Mesothelial cell of epicardium (in vitro differentiated cells): ENCODE measurements at regions not wholly inside any gene's neighbourhood (a gene's known extent, or its start where the extent isn't known, plus 50 kb on each side); places are given as distances from the start of the nearest gene placed in this dataset.

Source experiments
- DNase-seq, 2 experiments: peaks; one replicate each; pipeline ENCODE4 v3.0.0; 2021; ENCODE audit warnings: low spot score in 2 of 2; ENCODE audit not compliant: unreplicated experiment in 2 of 2
- H3K27ac Mint-ChIP-seq: 2 replicates; pipeline ENCODE4 v1.8.0; 2021; ENCODE audit warnings: mixed read lengths
- H3K27me3 Mint-ChIP-seq: 2 replicates; pipeline ENCODE4 v1.8.0; 2021; ENCODE audit warnings: low read depth, mixed read lengths
- H3K36me3 Mint-ChIP-seq: 2 replicates; pipeline ENCODE4 v1.8.0; 2021; ENCODE audit warnings: mixed read lengths
- H3K4me1 Mint-ChIP-seq: 2 replicates; pipeline ENCODE4 v1.8.0; 2021; ENCODE audit warnings: mixed read lengths
- H3K4me3 Mint-ChIP-seq: 2 replicates; pipeline ENCODE4 v1.8.0; 2021; ENCODE audit warnings: mild to moderate bottlenecking, moderate library complexity, mixed read lengths
- H3K9me3 Mint-ChIP-seq: 2 replicates; pipeline ENCODE4 v1.8.0; 2021; ENCODE audit warnings: mixed read lengths
- CTCF ChIP-seq: fragments of 200-600 bp; sonication (generic); IDR thresholded peaks from one replicate; pipeline ENCODE4 v1.5.0; 2021; ENCODE audit warnings: antibody characterized with exemption; ENCODE audit not compliant: unreplicated experiment

DNA sequence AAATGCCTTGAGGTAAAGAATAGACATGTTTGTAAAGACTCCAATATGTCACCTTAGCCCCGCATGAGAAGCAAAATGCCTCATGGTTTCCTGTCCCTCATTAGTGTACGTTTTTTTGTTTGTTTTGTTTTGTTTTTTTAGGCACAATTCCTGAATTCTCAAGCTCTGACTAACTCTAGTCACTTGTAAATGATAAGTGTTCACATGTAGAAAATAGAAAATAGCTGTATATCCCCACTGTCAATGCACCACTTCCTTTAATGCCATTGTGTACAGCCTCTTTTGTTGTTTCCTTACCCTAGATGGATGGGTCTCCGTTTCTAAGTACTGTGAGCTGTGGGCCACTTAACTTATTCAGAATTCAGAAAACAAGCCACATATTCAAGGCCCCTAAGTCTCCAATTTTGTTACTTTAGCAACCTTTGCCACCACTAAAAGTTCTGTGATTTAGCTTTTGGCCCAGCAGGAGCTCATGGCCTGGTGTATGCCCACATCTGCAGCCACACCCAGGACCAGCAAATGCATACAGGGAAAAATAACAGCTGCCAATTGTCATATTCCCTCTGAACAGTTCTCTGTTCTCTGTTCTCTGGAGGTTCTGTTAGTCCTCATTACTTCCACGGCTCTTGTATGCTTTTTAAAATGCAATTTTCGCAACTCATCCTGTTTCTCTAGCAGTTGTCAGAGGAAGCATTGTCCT, 655.5 kb downstream of the GBE1 start:
- Mint-ChIP-seq H3K9me3 (no peaks in the 10 kb centered on the region), H3K4me3 (no peak overlapping the region), H3K36me3 (no peaks in the 10 kb centered on the region), H3K27ac (no peak overlapping the region), H3K27me3 (no peaks in the 10 kb centered on the region), H3K4me1 (no peaks in the 10 kb centered on the region)
- no peak for DNase-seq
- no peak for TF ChIP-seq CTCF

- Mint-ChIP-seq H3K9me3 (no peaks in the 10 kb centered on the region), H3K36me3 (no peaks in the 10 kb centered on the region), H3K4me3 (no peak overlapping the region), H3K27me3 (no peaks in the 10 kb centered on the region), H3K4me1 (no peaks in the 10 kb centered on the region), H3K27ac (no peak overlapping the region)
- no peak for TF ChIP-seq CTCF
- DNase-seq = no peak
Observed at GRCh38 chr3:81105206-81105605, 656.2 kb downstream of the GBE1 start.

DNA sequence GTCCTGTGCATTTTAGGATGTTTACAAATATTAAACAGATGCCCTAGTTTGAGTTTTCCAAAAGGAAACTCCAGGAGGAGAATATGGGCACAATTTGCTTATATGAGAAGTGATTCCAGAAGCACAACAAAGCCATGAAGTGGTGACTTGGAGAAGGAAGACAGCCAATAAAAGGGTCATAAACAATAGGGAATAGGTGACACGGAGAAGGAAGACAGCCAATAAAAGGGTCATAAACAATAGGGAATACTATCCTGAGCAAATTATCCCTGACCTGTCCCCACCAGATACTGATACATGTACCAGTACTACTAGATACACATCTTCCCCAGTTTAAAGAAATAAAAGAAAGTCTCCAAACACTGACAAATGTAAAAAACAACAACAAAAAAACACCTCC, 663.6 kb downstream of the GBE1 start:
- DNase-seq = no peak
- Mint-ChIP-seq H3K4me3 (no peak overlapping the region), H3K4me1 (no peaks in the 10 kb centered on the region), H3K27ac (no peak overlapping the region), H3K27me3 (no peaks in the 10 kb centered on the region), H3K36me3 (no peaks in the 10 kb centered on the region), H3K9me3 (no peaks in the 10 kb centered on the region)
- TF ChIP-seq CTCF = no peak

- TF ChIP-seq CTCF = no peak
- H3K36me3 Mint-ChIP-seq = no peaks in the 10 kb centered on the region
- H3K27me3 Mint-ChIP-seq = no peaks in the 10 kb centered on the region
- peaks cover 8% of the 10 kb centered on the region for H3K9me3 Mint-ChIP-seq
- no peaks in the 10 kb centered on the region for H3K4me1 Mint-ChIP-seq
- no peak for DNase-seq
- H3K4me3 Mint-ChIP-seq = no peak overlapping the region
- no peak overlapping the region for H3K27ac Mint-ChIP-seq
Observed at GRCh38 chr3:81095956-81096355, 665.5 kb downstream of the GBE1 start.

- Mint-ChIP-seq H3K36me3 (no peaks in the 10 kb centered on the region), H3K27me3 (no peaks in the 10 kb centered on the region), H3K27ac (no peak overlapping the region), H3K4me3 (no peak overlapping the region), H3K9me3 (peaks cover 8% of the 10 kb centered on the region), H3K4me1 (no peaks in the 10 kb centered on the region)
- DNase-seq = no peak
- no peak for TF ChIP-seq CTCF
Observed at GRCh38 chr3:81094986-81095385, 666.5 kb downstream of the GBE1 start.

- no peak for DNase-seq
- Mint-ChIP-seq H3K4me3 (no peak overlapping the region), H3K27me3 (no peaks in the 10 kb centered on the region), H3K36me3 (no peaks in the 10 kb centered on the region), H3K9me3 (peaks cover 11% of the 10 kb centered on the region), H3K27ac (no peak overlapping the region), H3K4me1 (no peaks in the 10 kb centered on the region)
- no peak for TF ChIP-seq CTCF
Observed at GRCh38 chr3:81087607-81088006, 673.8 kb downstream of the GBE1 start.
